Head of caudate nucleus (tissue), 42 donors: ENCODE measurements at regions not wholly inside any gene's neighbourhood (a gene's known extent, or its start where the extent isn't known, plus 50 kb on each side); places are given as distances from the start of the nearest gene placed in this dataset.

ENCODE experiments used
- DNase-seq, 42 donors: peaks; one replicate each; pipeline versions ENCODE4 v3.0.0 to v3.0.0-alpha.2; 2020 to 2021; ENCODE audit warnings: mixed read lengths in 7 of 42
- intact Hi-C: fragments of 100-400 bp; cut with DNase I; formaldehyde crosslinking; loops from one replicate; pipeline ENCODE4 v1.15.0; 2022

DNA sequence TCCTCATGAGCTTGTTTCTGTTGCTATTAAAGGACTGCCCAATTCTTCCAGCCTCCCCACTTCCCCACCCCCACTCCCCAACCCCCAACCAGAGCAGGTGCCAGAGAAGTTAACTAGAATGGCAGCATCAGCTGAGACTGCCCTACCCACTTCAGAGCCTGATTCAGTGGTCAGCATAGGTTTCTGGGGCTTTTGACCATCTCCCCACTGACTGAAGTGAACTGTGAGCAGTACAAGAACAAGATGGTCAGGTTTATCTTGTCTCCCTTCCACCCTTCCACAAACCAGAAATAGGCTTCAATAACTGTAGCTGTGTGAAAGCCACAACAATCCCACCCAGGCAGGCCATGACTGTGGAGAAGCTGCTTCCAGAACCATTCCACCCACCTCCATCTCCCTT is 289.4 kb upstream of the SLC24A2 start:
- DNase-seq = no peak
- intact Hi-C loops = no loop called here

GRCh38 chr9:20074291-20074690 is 285.5 kb upstream of the SLC24A2 start:
- no peak for DNase-seq
- intact Hi-C loops = no loop called here

GRCh38 chr9:20070336-20070735 is 281.5 kb upstream of the SLC24A2 start:
- intact Hi-C loops = no loop called here
- DNase-seq = no peak

DNA sequence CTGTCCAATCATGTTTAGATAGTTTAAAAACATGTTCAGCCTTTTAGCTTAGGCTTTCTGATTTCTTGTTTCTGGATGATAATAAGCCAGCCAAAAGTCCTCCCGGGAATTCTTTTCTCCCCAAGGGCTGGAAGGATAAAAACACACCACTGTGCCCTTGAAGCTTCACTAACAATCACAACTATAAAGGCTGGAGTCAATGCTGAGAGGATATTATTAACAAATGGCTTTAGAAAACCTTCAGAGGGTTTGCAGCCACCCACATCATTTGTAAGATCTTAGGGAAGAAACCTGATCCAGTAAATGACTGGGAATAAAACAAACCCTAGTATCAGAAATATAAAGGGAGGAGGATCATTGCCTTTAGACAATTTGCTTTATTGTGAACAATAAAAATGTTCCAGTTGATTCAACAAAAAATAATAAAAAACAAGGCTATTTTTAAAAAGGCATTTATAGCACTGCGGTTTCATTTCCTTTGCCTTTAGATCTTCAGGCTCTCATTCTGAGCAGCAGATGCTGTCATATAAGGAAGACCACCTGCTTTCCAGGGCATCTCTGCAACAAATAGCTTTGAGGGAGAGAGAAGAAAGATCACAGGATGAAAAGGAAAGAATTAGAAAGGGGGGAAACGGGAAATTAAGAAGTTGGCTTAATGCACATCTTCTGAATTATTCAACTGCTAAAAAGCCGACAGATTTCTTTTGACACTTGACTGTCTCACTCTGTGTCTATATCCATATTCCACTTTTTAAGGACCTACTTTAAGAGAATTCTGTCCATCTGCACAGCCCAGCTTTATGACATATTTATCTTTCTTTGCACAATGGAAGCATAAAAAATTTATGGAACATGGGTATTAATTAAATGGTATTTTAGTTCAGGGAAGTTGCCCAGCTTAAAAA is 277.2 kb upstream of the SLC24A2 start:
- intact Hi-C loops = no loop called here

GRCh38 chr9:20065046-20065445 is 276.2 kb upstream of the SLC24A2 start:
- DNase-seq = no peak
- intact Hi-C loops = no loop called here

More for the DNA sequence above, 277.2 kb upstream of the SLC24A2 start:
- no peak for DNase-seq

DNA sequence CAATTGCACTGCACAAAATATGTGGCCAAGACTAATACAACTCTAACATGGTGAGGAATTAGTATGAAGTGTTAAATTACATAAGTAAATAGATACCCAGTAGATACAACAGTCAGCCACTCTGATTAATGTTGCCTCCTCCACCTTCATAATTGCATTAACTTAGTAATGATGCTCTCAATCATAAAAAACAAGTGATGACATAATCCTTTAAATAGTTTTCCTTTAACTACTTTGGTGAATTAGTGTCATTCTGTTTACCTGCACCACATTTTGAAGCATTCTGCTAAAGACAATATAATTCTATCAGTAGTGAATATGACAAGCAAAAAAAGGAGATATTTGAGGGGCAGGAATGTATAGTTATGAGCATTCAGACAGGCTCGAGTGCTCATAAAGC is 265.9 kb upstream of the SLC24A2 start:
- DNase-seq = no peak
- intact Hi-C loops = no loop called here

GRCh38 chr9:20048985-20049384 is 260.1 kb upstream of the SLC24A2 start:
- intact Hi-C loops = no loop called here
- no peak for DNase-seq

DNA sequence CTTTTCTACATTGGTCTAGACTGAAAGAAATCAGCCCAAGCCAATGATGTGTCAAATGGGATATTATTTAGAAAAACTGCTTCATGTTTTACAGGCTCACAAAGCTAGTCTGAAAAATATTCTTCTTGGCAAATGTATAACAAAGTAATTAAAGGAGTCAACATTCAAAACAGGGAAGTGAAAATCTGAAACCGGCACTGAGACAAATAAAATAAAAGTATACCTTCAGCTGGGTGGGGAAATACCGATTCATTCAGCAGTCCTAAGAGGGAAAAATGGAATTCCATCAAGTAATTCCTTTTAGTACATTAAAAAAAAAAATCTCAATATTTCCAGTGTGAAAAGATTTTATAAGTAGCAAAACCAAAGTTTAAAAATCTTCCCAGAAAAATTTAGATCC is 259.6 kb upstream of the SLC24A2 start:
- intact Hi-C loops = no loop called here
- DNase-seq = no peak

DNA sequence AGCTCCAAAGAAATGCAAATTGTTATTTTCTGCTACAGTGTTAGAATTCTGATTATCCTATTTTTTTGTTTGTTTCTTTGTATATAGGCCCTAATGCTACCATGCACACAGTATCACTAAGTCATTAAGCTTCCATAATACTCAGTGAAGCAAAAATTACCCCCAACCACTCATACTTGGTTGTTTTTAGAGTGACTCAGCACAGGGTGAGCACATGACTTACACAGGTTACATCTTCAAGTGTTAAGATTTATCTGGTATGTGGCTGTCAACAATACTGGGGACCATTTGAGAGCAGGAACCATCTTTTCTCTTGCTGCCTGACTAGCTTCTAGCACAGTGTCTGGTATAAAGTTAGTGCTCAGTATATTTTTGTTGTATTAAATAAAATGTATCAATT is 255.8 kb upstream of the SLC24A2 start:
- intact Hi-C loops = no loop called here
- DNase-seq = no peak

GRCh38 chr9:20043461-20043860 is 254.6 kb upstream of the SLC24A2 start:
- intact Hi-C loops = no loop called here
- no peak for DNase-seq

DNA sequence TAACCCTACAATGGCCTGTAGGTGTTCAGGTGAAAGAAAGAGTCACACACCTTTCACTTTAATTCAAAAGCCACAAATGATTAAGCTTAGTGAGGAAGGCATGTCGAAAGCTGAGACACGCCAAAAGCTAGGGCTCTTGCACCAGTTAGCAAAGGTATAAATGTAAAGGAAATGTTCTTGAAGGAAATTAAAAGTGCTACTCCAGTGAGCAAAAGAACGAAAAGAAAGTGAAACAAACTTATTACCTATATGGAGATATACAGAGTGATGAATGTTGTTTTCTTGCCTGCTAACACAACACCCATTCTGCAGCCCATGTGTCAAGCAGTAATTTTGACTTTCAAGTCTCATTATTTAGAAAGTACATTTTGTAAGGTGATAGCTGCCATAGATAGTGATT is 254.2 kb upstream of the SLC24A2 start:
- intact Hi-C loops = no loop called here
- no peak for DNase-seq

DNA sequence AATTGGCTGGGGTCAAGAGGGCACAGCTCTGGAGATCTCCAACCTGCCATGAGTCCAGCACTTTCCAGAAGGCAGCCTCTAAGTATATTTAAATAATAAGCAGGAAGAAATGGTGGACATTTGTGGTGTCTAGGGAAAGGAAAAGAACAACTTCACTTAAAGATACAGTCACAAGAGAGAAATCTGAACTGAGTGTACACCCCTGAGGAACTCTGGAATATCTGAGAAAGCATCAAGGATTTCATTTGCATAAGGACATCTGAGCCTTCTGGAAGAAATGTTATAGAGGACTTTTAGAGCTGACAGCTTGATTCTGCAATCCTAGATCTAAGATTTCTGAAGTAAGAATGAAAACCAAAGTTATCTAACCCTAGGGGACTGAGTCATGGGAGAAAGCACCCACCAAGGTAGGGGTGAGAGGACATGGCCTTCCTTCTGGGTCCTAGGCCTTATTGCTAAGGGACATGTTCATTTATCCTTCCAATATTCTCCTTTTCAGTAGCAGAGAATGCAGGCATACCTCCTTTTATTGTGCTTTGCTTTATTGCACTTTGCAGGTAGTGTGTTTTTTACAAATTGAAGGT is 253.4 kb upstream of the SLC24A2 start:
- intact Hi-C loops = no loop called here
- DNase-seq = no peak

DNA sequence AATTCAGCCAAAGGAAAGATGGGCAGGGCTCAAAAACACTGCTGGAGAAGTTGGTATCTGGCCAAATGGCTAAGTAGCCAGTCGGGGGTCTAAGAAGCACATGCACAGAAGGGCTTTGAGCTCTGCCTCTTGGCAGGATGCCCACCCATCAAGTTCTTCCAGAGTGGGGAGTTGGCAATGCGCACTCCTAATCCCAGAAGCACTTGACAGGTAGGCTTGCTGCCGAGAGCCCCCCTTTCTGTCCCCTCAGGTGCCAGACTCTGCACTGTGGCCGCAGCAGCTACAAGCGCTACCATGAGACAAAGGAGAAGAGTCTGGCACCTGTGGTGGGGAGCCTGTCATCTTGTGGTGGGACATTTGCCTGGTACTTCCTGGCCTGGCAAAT is 252.9 kb upstream of the SLC24A2 start:
- peak in 27 of 42 donors; percentile 2 to 51 (median 13) for DNase-seq
- intact Hi-C loops = no loop called here

GRCh38 chr9:20040991-20041696 is 252.3 kb upstream of the SLC24A2 start:
- intact Hi-C loops = no loop called here
- peak; percentile 6 to 79 (median 52) for DNase-seq

DNA sequence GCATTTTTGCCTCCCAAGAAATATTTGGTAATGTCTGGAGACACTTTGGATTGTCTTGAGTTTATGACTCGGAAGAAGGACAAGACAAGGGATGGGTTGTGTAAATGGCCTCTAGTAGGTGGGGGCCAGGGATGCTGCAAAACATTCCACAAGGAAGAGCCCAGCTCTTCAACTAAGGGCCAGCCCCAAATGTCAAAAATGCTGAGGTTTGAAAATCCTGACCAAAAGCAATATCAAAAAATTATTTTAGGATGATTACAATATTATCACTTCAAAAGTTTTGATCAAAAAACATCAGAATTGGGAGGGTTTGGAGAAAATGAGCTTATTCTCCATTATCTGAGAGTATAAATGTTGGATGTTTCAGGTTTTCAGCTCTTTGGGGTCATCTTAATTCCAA is 248.9 kb upstream of the SLC24A2 start:
- intact Hi-C loops = no loop called here
- no peak for DNase-seq

- intact Hi-C loops = no loop called here
- no peak for DNase-seq
Observed at GRCh38 chr9:20033511-20033910, 244.7 kb upstream of the SLC24A2 start.

DNA sequence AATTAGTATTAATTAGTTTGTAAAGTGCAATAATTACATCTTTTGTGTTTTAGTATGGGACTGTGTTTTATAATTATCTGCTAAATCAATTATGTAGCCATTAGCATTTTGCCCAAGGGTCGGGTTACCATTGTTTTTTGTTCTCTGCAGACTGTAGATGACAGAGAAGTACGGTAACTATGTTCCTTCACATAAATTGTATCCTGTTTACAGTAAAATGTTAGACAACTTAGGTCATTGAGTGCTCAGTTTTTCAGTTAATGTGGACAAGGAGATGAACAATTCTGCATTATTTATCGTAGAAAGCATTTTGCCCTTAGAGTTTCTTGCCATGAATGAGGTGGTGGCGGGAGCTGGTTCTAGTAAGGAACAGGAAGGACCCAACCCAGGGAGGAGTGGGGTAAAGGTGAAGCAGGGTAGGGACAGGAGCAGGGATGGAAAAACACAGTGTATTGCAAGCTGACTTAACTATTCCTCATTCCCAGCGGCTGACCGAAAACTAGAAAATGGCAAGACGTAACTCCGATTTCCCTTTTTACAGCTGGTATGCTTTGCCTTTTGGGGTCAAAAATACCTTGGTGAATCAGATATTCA is 243.7 kb upstream of the SLC24A2 start:
- intact Hi-C loops = no loop called here
- no peak for DNase-seq

GRCh38 chr9:20031836-20032235 is 243.0 kb upstream of the SLC24A2 start:
- DNase-seq = no peak
- intact Hi-C loops = no loop called here

GRCh38 chr9:20030671-20031070 is 241.8 kb upstream of the SLC24A2 start:
- intact Hi-C loops = no loop called here

DNA sequence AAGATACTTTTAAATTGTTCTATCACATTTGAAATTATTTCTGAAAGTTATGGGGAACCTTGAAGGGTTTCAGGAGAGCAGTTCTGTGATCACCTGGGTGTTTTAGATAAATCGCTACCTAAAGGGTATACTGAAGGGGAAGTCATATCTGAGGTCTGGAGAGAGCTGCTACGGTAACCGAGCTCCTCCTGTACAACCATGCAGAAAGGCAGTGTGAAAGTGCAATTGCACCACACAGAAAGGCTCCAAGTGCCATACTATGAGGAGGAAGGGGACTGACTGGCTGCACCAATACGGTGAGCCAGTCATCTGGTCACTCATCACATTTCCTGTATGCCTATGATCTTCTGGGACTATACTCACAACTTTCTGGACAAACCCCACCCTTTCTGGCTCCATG is 241.4 kb upstream of the SLC24A2 start:
- intact Hi-C loops = no loop called here
- no peak for DNase-seq

More at GRCh38 chr9:20030671-20031070, 241.8 kb upstream of the SLC24A2 start:
- DNase-seq = no peak
